ENCODE measurements at regions not wholly inside any gene's neighbourhood (a gene's known extent, or its start where the extent isn't known, plus 50 kb on each side); places are given as distances from the start of the nearest gene placed in this dataset.
"Not testable (repeated sequence)": the region's sequence is repeated elsewhere in the genome, so short reads cannot be mapped to it uniquely, and the experiment has no call there.

GRCh38 chrX:139327355-139327754 is 203.2 kb upstream of the F9 start:
- Mint-ChIP-seq H3K27ac (no peak overlapping the region), H3K4me3 (no peak overlapping the region), H3K27me3 (no peaks in the 10 kb centered on the region), H3K36me3 (no peaks in the 10 kb centered on the region), H3K9me3 (peaks cover 2% of the 10 kb centered on the region), H3K4me1 (no peaks in the 10 kb centered on the region)
- no peak for ATAC-seq (ENCODE audit: low read depth)
- DNase-seq (ENCODE audit: low spot score in 2 of 2), result no peak

GRCh38 chrX:139324756-139325155 is 205.8 kb upstream of the F9 start:
- Mint-ChIP-seq H3K36me3 (no peaks in the 10 kb centered on the region), H3K4me3 (no peak overlapping the region), H3K27ac (no peak overlapping the region), H3K9me3 (peaks cover 2% of the 10 kb centered on the region), H3K27me3 (no peaks in the 10 kb centered on the region), H3K4me1 (no peaks in the 10 kb centered on the region)
- ATAC-seq (ENCODE audit: low read depth) (no peak), DNase-seq (ENCODE audit: low spot score in 2 of 2) (no peak)

- not testable (repeated sequence) for DNase-seq (ENCODE audit: low spot score in 2 of 2); H3K4me3 Mint-ChIP-seq; H3K4me1 Mint-ChIP-seq; H3K27me3 Mint-ChIP-seq; H3K9me3 Mint-ChIP-seq; H3K27ac Mint-ChIP-seq; H3K36me3 Mint-ChIP-seq; ATAC-seq (ENCODE audit: low read depth)
Observed at GRCh38 chrX:139320661-139321354, 209.7 kb upstream of the F9 start.

GRCh38 chrX:139306675-139307074 is 223.9 kb upstream of the F9 start:
- not testable (repeated sequence) for H3K4me1 Mint-ChIP-seq; H3K27ac Mint-ChIP-seq; H3K27me3 Mint-ChIP-seq; H3K4me3 Mint-ChIP-seq; ATAC-seq (ENCODE audit: low read depth); H3K36me3 Mint-ChIP-seq; DNase-seq (ENCODE audit: low spot score in 2 of 2)
- H3K9me3 Mint-ChIP-seq, result peaks cover 14% of the 10 kb centered on the region

GRCh38 chrX:139304471-139304870 is 226.1 kb upstream of the F9 start:
- Mint-ChIP-seq H3K4me1 (no peaks in the 10 kb centered on the region), H3K27me3 (no peaks in the 10 kb centered on the region), H3K4me3 (no peak overlapping the region), H3K27ac (no peak overlapping the region), H3K9me3 (peaks cover 14% of the 10 kb centered on the region), H3K36me3 (peaks cover 2% of the 10 kb centered on the region)
- DNase-seq (ENCODE audit: low spot score in 2 of 2), result no peak
- ATAC-seq (ENCODE audit: low read depth), result no peak

- Mint-ChIP-seq H3K36me3 (no peaks in the 10 kb centered on the region), H3K27ac (no peak overlapping the region), H3K4me3 (no peak overlapping the region), H3K9me3 (no peaks in the 10 kb centered on the region), H3K4me1 (no peaks in the 10 kb centered on the region), H3K27me3 (peaks cover 1% of the 10 kb centered on the region)
- DNase-seq (ENCODE audit: low spot score in 2 of 2) (no peak), ATAC-seq (ENCODE audit: low read depth) (no peak)
Observed at GRCh38 chrX:139299309-139299708, 231.2 kb upstream of the F9 start.

GRCh38 chrX:139298437-139298836 is 232.1 kb upstream of the F9 start:
- no peak for DNase-seq (ENCODE audit: low spot score in 2 of 2)
- no peak for ATAC-seq (ENCODE audit: low read depth)
- Mint-ChIP-seq H3K27ac (no peak overlapping the region), H3K9me3 (no peaks in the 10 kb centered on the region), H3K27me3 (peaks cover 1% of the 10 kb centered on the region), H3K4me1 (no peaks in the 10 kb centered on the region), H3K36me3 (no peaks in the 10 kb centered on the region), H3K4me3 (no peak overlapping the region)

GRCh38 chrX:139297638-139298037 is 232.9 kb upstream of the F9 start:
- Mint-ChIP-seq H3K27me3 (peaks cover 1% of the 10 kb centered on the region), H3K27ac (no peak overlapping the region), H3K9me3 (no peaks in the 10 kb centered on the region), H3K4me1 (no peaks in the 10 kb centered on the region), H3K4me3 (no peak overlapping the region), H3K36me3 (no peaks in the 10 kb centered on the region)
- ATAC-seq (ENCODE audit: low read depth) (no peak), DNase-seq (ENCODE audit: low spot score in 2 of 2) (no peak)

GRCh38 chrX:139293991-139294390 is 236.5 kb upstream of the F9 start:
- Mint-ChIP-seq H3K4me1 (no peaks in the 10 kb centered on the region), H3K9me3 (no peaks in the 10 kb centered on the region), H3K27ac (no peak overlapping the region), H3K36me3 (no peaks in the 10 kb centered on the region), H3K4me3 (no peak overlapping the region), H3K27me3 (peaks cover 1% of the 10 kb centered on the region)
- ATAC-seq (ENCODE audit: low read depth), result no peak
- no peak for DNase-seq (ENCODE audit: low spot score in 2 of 2)

GRCh38 chrX:139290310-139290709 is 240.2 kb upstream of the F9 start:
- ATAC-seq (ENCODE audit: low read depth), result no peak

GRCh38 chrX:139287155-139287924 is 243.2 kb upstream of the F9 start:
- H3K36me3 Mint-ChIP-seq, result no peaks in the 10 kb centered on the region
- no peaks in the 10 kb centered on the region for H3K27me3 Mint-ChIP-seq
- no peak overlapping the region for H3K4me3 Mint-ChIP-seq
- no peak overlapping the region for H3K27ac Mint-ChIP-seq
- H3K4me1 Mint-ChIP-seq, result no peaks in the 10 kb centered on the region
- DNase-seq (ENCODE audit: low spot score in 2 of 2) (no peak), ATAC-seq (ENCODE audit: low read depth) (no peak)
- peaks cover 2% of the 10 kb centered on the region for H3K9me3 Mint-ChIP-seq

More at GRCh38 chrX:139290310-139290709, 240.2 kb upstream of the F9 start:
- Mint-ChIP-seq H3K4me1 (no peaks in the 10 kb centered on the region), H3K27ac (no peak overlapping the region), H3K36me3 (no peaks in the 10 kb centered on the region), H3K27me3 (peaks cover 1% of the 10 kb centered on the region), H3K4me3 (no peak overlapping the region), H3K9me3 (no peaks in the 10 kb centered on the region)
- DNase-seq (ENCODE audit: low spot score in 2 of 2), result no peak

- no peak overlapping the region for H3K27ac Mint-ChIP-seq
- H3K36me3 Mint-ChIP-seq, result no peaks in the 10 kb centered on the region
- no peak overlapping the region for H3K4me3 Mint-ChIP-seq
- no peaks in the 10 kb centered on the region for H3K27me3 Mint-ChIP-seq
- DNase-seq (ENCODE audit: low spot score in 2 of 2), result no peak
- H3K9me3 Mint-ChIP-seq, result peaks cover 2% of the 10 kb centered on the region
- ATAC-seq (ENCODE audit: low read depth), result no peak
- H3K4me1 Mint-ChIP-seq, result no peaks in the 10 kb centered on the region
Observed at GRCh38 chrX:139286342-139286741, 244.2 kb upstream of the F9 start.

GRCh38 chrX:139267851-139268250 is 262.7 kb upstream of the F9 start:
- Mint-ChIP-seq H3K9me3 (no peaks in the 10 kb centered on the region), H3K36me3 (no peaks in the 10 kb centered on the region), H3K4me3 (no peak overlapping the region), H3K27ac (no peak overlapping the region), H3K27me3 (no peaks in the 10 kb centered on the region), H3K4me1 (no peaks in the 10 kb centered on the region)
- DNase-seq (ENCODE audit: low spot score in 2 of 2) (no peak), ATAC-seq (ENCODE audit: low read depth) (no peak)

- ATAC-seq (ENCODE audit: low read depth) (no peak), DNase-seq (ENCODE audit: low spot score in 2 of 2) (no peak)
- H3K9me3 Mint-ChIP-seq, result no peaks in the 10 kb centered on the region
- H3K27me3 Mint-ChIP-seq, result no peaks in the 10 kb centered on the region
- H3K4me3 Mint-ChIP-seq, result no peak overlapping the region
- H3K36me3 Mint-ChIP-seq, result no peaks in the 10 kb centered on the region
- no peaks in the 10 kb centered on the region for H3K4me1 Mint-ChIP-seq
- H3K27ac Mint-ChIP-seq, result no peak overlapping the region
Observed at GRCh38 chrX:139246295-139246694, 284.2 kb upstream of the F9 start.

- Mint-ChIP-seq H3K9me3 (no peaks in the 10 kb centered on the region), H3K4me1 (no peaks in the 10 kb centered on the region), H3K27me3 (peaks cover 2% of the 10 kb centered on the region), H3K27ac (no peak overlapping the region), H3K36me3 (no peaks in the 10 kb centered on the region), H3K4me3 (no peak overlapping the region)
- ATAC-seq (ENCODE audit: low read depth) (no peak), DNase-seq (ENCODE audit: low spot score in 2 of 2) (no peak)
Observed at GRCh38 chrX:139237141-139237540, 293.4 kb upstream of the F9 start.

Measured in memory B cell (primary cell).